ENCODE measurements at regions not wholly inside any gene's neighbourhood (a gene's known extent, or its start where the extent isn't known, plus 50 kb on each side); places are given as distances from the start of the nearest gene placed in this dataset.

DNA sequence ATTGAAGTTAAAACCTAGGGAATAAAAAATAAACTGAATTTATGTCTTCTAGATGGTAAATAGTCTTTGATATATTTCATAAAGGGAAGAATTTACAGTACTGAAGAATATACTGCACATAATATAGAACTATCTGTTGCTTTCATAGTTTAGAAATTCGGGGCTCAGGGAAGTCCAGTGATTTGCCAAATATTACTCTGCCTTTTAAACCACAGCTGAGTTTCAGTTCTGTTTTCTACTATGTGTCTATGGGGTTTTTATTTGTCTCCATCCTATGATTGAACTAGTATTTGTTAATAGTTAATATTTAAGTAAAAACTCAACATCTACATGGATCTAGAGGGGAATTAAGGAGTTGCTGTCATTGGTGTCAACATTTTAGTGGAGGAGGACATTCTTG lies 715.0 kb upstream of the CDH8 start:
- no peak overlapping the region for H3K4me3 ChIP-seq (ENCODE audit: control insufficient read depth in 2 of 3, extremely low read depth in 1 of 3, insufficient read depth in 2 of 3, low read depth in 1 of 3, low read length in 3 of 3)
- DNase-seq (ENCODE audit: low read depth, low spot score): no peak
- H3K27ac ChIP-seq (ENCODE audit: control insufficient read depth, insufficient read depth, low read length): no peak overlapping the region
- H3K79me2 ChIP-seq (ENCODE audit: control insufficient read depth, insufficient read depth, low read length): no peaks in the 10 kb centered on the region
- FAIRE-seq: no peak
- no peaks in the 10 kb centered on the region for H3K27me3 ChIP-seq (ENCODE audit: control insufficient read depth, extremely low read depth, insufficient read depth, low read length)
- H3K9me3 ChIP-seq (ENCODE audit: control insufficient read depth, low read depth, low read length): no peaks in the 10 kb centered on the region
- no peaks in the 10 kb centered on the region for H4K20me1 ChIP-seq (ENCODE audit: control insufficient read depth, extremely low read depth, insufficient read depth, low read length)
- no peaks in the 10 kb centered on the region for H3K9me1 ChIP-seq (ENCODE audit: control insufficient read depth, extremely low read depth, insufficient read depth, low read length)
- no peak overlapping the region for H2AFZ ChIP-seq (ENCODE audit: control insufficient read depth, low read length)
- no peak overlapping the region for H3K9ac ChIP-seq (ENCODE audit: control insufficient read depth, extremely low read depth, insufficient read depth, low read length)
- dilution Hi-C loops (cut with MboI; ENCODE audit: extremely low pct_ligation_motif_present, low sequenced_read_pairs): no loop called here
- H3K36me3 ChIP-seq (ENCODE audit: control insufficient read depth in 2 of 2, extremely low read depth in 1 of 2, insufficient read depth in 2 of 2, low read length in 2 of 2): no peaks in the 10 kb centered on the region
- no peaks in the 10 kb centered on the region for H3K4me1 ChIP-seq (ENCODE audit: control insufficient read depth, extremely low read depth, insufficient read depth, low read length)
- no peak overlapping the region for H3K4me2 ChIP-seq (ENCODE audit: control insufficient read depth, extremely low read depth, insufficient read depth, low read depth, low read length)
- TF ChIP-seq, protein P1, sequence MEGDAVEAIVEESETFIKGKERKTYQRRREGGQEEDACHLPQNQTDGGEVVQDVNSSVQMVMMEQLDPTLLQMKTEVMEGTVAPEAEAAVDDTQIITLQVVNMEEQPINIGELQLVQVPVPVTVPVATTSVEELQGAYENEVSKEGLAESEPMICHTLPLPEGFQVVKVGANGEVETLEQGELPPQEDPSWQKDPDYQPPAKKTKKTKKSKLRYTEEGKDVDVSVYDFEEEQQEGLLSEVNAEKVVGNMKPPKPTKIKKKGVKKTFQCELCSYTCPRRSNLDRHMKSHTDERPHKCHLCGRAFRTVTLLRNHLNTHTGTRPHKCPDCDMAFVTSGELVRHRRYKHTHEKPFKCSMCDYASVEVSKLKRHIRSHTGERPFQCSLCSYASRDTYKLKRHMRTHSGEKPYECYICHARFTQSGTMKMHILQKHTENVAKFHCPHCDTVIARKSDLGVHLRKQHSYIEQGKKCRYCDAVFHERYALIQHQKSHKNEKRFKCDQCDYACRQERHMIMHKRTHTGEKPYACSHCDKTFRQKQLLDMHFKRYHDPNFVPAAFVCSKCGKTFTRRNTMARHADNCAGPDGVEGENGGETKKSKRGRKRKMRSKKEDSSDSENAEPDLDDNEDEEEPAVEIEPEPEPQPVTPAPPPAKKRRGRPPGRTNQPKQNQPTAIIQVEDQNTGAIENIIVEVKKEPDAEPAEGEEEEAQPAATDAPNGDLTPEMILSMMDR (optimal IDR thresholded peaks at IDR 0.05 in 1 of 3, IDR thresholded peaks at IDR 0.05 in 1 of 3, conservative IDR thresholded peaks at IDR 0.05 in 1 of 3; ENCODE audit: extremely low read depth in 1 of 3, insufficient read depth in 2 of 3, low read length in 3 of 3): no peak
- TF ChIP-seq EZH2 (IDR thresholded peaks at IDR 0.05; ENCODE audit: low read length): no peak

- no peak for DNase-seq (ENCODE audit: low read depth, low spot score)
- H3K27me3 ChIP-seq (ENCODE audit: control insufficient read depth, extremely low read depth, insufficient read depth, low read length): no peaks in the 10 kb centered on the region
- no peak overlapping the region for H3K9ac ChIP-seq (ENCODE audit: control insufficient read depth, extremely low read depth, insufficient read depth, low read length)
- FAIRE-seq: no peak
- TF ChIP-seq EZH2 (IDR thresholded peaks at IDR 0.05; ENCODE audit: low read length): no peak
- TF ChIP-seq, protein P1 (optimal IDR thresholded peaks at IDR 0.05 in 1 of 3, IDR thresholded peaks at IDR 0.05 in 1 of 3, conservative IDR thresholded peaks at IDR 0.05 in 1 of 3; ENCODE audit: extremely low read depth in 1 of 3, insufficient read depth in 2 of 3, low read length in 3 of 3): no peak
- H3K27ac ChIP-seq (ENCODE audit: control insufficient read depth, insufficient read depth, low read length): no peak overlapping the region
- no peaks in the 10 kb centered on the region for H3K4me1 ChIP-seq (ENCODE audit: control insufficient read depth, extremely low read depth, insufficient read depth, low read length)
- no peak overlapping the region for H3K4me3 ChIP-seq (ENCODE audit: control insufficient read depth in 2 of 3, extremely low read depth in 1 of 3, insufficient read depth in 2 of 3, low read depth in 1 of 3, low read length in 3 of 3)
- no peaks in the 10 kb centered on the region for H3K9me1 ChIP-seq (ENCODE audit: control insufficient read depth, extremely low read depth, insufficient read depth, low read length)
- no peaks in the 10 kb centered on the region for H4K20me1 ChIP-seq (ENCODE audit: control insufficient read depth, extremely low read depth, insufficient read depth, low read length)
- no peaks in the 10 kb centered on the region for H3K36me3 ChIP-seq (ENCODE audit: control insufficient read depth in 2 of 2, extremely low read depth in 1 of 2, insufficient read depth in 2 of 2, low read length in 2 of 2)
- H3K9me3 ChIP-seq (ENCODE audit: control insufficient read depth, low read depth, low read length): no peaks in the 10 kb centered on the region
- no peak overlapping the region for H3K4me2 ChIP-seq (ENCODE audit: control insufficient read depth, extremely low read depth, insufficient read depth, low read depth, low read length)
- no peaks in the 10 kb centered on the region for H3K79me2 ChIP-seq (ENCODE audit: control insufficient read depth, insufficient read depth, low read length)
- dilution Hi-C loops (cut with MboI; ENCODE audit: extremely low pct_ligation_motif_present, low sequenced_read_pairs): no loop called here
- H2AFZ ChIP-seq (ENCODE audit: control insufficient read depth, low read length): no peak overlapping the region
These were observed 705.5 kb upstream of the CDH8 start for GRCh38 chr16:62741692-62742091.

Measured in keratinocyte (primary cell).